PC-3 (cell line): ENCODE measurements at regions not wholly inside any gene's neighbourhood (a gene's known extent, or its start where the extent isn't known, plus 50 kb on each side); places are given as distances from the start of the nearest gene placed in this dataset.

Experiments
- EZH2 ChIP-seq: fragments of 300-600 bp; sonication (generic); IDR thresholded peaks from one replicate; pipeline ENCODE4 v1.6.1; 2017; ENCODE audit warnings: antibody characterized with exemption, mild to moderate bottlenecking, low read length; ENCODE audit not compliant: unreplicated experiment
- EZH2phosphoT487 ChIP-seq: fragments of 300-600 bp; sonication (generic); IDR thresholded peaks from 2 replicates; pipeline ENCODE4 v1.6.1; 2018; ENCODE audit warnings: mild to moderate bottlenecking, antibody characterized with exemption, low read length, borderline replicate concordance
- TF ChIP-seq, protein P1 (sequence below): fragments of 300-600 bp; sonication (generic); conservative IDR thresholded peaks from 2 replicates; pipeline ENCODE4 v1.5.1; 2017; ENCODE audit warnings: antibody characterized with exemption, low read depth, mild to moderate bottlenecking, low read length

GRCh38 chr3:87765256-87765655 lies 293.5 kb downstream of the CGGBP1 start:
- TF ChIP-seq, protein P1, sequence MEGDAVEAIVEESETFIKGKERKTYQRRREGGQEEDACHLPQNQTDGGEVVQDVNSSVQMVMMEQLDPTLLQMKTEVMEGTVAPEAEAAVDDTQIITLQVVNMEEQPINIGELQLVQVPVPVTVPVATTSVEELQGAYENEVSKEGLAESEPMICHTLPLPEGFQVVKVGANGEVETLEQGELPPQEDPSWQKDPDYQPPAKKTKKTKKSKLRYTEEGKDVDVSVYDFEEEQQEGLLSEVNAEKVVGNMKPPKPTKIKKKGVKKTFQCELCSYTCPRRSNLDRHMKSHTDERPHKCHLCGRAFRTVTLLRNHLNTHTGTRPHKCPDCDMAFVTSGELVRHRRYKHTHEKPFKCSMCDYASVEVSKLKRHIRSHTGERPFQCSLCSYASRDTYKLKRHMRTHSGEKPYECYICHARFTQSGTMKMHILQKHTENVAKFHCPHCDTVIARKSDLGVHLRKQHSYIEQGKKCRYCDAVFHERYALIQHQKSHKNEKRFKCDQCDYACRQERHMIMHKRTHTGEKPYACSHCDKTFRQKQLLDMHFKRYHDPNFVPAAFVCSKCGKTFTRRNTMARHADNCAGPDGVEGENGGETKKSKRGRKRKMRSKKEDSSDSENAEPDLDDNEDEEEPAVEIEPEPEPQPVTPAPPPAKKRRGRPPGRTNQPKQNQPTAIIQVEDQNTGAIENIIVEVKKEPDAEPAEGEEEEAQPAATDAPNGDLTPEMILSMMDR, result no peak
- TF ChIP-seq EZH2 (no peak), EZH2phosphoT487 (no peak)
